HTR-8/SVneo (cell line): ENCODE measurements at regions not wholly inside any gene's neighbourhood (a gene's known extent, or its start where the extent isn't known, plus 50 kb on each side); places are given as distances from the start of the nearest gene placed in this dataset.

ENCODE experiments used
- DNase-seq: peaks from one replicate; pipeline ENCODE4 v3.0.0; 2011; ENCODE audit warnings: low spot score, mixed read lengths; ENCODE audit not compliant: insufficient read length
- FAIRE-seq: peaks from 2 replicates; lab custom pipeline; 2011; peaks lifted over from hg19 to GRCh38; lab: Jason Lieb, UNC

DNA sequence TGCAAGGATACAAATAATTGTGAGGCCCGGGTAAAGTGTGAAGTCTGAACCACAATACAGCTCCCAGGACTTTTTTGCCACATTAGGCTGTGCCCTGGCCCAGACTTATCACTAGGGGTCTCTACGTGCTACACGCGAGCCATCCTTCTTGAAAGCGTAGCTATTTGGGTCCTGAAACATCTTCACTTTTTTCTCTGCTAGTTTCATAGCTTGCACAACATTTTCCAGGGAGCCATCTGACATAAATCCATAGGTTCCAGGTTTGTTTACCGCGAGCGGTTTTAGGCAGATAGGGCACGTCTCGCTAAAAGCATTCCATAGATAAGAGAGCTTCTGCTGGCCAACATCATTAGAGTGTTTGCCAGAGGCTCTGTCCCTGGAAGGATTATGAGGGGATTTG lies 226.5 kb downstream of the RPS24 start:
- FAIRE-seq (no peak), DNase-seq (no peak)

DNA sequence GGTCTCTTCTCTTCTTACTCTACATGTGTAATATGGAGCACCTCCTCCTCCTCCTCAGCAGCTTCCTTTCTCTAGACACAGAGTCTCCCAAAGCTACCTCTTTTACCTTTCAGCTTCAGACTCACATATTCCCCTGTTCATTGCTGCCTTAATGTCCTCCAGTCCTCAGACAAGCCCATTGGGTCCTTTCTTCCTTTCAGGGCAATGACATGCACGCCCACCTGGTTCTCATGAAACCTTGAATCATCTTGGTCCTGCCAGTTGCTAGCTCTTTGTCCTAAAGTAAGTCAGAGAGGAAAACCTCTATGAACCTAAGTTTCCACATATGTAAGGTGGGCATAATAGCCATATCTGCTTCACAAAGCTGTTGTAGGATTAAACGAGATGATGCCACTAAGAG lies 227.0 kb downstream of the RPS24 start:
- DNase-seq (no peak), FAIRE-seq (no peak)

DNA sequence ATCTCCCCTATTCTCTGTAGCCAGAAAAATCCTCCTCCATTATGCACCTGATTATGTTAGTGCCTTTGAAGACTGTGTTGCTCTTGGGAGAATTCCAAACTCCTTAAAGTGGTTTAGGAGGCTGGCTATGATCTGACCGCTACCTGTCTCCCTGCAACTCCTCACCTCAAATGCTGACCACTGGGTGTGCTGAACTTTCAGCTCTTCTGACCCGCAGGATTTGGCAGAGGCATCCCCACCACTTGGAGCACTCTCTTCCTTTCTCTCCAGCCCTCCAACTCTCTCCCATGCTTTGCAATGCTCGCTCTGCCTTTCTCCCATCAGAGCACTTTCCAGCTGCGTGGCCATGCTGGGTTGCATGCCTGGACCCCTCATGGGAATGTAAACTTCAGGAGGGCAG lies 227.6 kb downstream of the RPS24 start:
- FAIRE-seq (peak; percentile 9), DNase-seq (no peak)

DNA sequence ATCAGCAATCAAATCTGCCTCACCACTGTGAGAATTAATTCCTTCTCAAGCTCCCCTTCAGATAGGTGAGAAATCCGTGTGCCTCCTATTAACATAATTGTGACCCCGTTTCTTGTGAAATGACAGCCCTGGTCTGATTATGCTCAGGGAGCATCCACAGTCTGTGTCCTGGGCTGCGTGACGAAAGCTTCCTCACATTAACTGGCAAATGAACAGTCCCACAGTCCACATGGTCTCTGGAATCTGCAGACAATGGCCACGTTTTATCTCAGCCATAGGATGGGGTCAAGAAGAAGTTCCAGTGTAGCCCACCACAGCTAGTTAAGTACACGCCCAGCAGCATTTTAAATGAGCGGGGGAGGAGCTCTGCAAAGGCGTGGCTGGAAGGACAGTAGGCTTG lies 229.2 kb downstream of the RPS24 start:
- DNase-seq (no peak), FAIRE-seq (no peak)

DNA sequence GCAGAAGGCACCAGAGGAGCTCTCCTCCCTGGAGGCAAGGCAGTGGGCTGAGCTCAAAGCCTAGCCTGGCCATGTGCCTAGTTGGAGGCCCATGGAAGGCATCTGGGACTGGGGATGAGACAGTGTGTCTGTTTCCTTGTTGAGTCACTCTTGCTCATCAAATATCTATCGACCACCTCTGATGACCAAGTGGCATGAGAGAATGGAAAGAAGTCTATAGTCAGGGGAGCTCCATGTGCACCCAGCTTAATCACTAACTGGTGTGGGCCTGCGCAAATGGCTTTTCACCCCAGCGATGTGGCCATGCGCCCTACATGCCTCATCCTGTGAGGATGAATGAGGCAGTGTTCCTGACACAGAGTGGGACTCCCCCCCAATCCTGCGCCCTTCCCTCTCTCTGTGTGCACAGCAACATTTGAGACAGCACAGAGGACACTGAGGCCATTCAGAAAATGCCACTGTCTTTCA lies 229.9 kb downstream of the RPS24 start:
- peak; percentile 32 for DNase-seq
- FAIRE-seq, result peak; percentile 77

DNA sequence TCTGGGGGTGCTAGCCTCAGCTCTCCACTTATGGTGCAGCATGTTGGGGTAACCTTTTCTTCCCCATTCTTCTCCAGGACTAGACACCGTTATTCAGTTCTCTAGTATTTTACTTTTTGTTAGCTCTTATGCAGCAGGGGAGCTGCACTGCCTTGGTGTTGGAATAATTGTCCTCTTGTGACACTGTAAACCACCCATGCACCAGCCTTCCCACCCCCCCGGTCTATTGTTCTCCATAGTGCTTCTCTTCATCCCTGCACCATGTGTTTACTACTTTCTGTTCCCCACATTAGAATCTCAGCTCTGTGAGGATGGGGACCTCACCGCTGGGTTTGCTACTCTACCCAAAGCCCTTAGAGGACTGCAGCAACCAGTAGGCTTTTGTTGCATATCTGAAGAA lies 230.7 kb downstream of the RPS24 start:
- FAIRE-seq (no peak), DNase-seq (no peak)

DNA sequence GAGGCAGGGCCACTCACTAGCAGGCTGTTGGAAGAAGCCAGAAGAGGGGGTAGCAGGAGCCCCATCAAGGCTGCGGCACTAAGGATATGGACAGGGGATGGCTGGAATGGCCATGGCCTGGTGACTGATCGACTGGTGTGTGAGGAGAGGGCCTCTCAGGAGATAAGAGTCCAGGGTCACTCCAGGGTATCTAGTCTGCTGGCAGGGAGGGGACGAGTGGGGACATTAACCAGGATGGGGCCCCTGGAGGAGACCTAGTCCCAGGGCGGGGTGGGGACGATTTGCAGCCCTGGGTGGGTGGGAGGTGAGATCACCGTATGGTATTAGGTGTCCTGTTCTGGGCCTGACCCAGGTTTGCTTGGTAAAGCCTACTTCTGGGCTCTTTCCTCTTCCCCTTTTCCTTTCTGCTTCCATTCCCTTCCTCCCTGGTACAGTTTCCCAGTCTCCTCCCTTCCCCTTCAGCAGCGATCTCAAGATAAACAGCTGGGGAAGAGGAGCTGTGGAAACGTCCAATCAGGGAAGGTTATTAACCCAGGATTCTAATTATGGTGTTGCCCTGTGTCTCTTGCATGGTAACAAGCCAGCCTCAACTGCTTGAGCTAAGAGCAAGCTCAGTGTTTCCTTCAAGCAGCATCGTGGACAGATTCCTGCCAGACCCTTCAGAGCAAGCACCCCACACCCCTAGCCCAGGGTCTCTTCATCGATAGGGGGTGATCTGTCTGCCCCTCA lies 233.2 kb downstream of the RPS24 start:
- DNase-seq (no peak), FAIRE-seq (no peak)

DNA sequence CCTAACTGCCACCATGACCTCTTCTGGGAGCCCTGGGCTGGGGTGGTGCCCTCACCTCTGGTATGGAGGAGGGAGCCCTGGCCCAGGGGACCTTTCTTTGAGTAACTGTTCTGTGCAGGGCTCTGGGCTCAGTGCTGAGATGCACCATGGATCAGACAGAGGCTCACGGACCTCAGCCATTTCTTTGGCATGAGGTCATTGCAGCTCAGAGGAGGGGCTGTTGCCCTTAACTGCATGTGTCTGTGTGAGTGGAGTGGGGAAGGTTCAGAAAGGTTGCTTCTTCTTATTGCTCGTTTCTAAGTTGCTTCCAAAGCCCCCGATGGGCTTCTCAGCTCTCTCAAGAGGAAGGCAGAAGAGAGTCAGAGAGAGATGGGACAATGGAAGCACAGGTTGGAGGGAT lies 233.9 kb downstream of the RPS24 start:
- FAIRE-seq (peak; percentile 31), DNase-seq (peak; percentile 35)

DNA sequence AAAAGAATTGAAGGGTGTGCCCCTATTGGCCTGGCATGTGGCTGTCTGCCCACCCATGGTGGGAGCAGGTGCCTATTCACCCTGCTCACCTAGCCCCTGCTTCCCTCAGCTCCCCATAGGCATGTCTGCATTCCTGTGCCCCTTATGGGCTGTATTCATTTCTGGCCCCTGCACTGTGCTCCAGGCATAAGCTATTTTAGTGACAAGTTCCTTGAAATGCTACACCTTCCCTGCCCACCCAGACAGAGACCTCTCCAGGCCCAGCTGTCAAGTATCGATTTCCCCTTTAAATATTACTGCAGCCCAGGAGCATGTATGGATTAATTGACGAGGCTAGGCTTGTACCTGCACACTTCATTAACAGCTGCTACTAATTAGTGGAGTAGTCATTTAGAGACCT lies 235.4 kb downstream of the RPS24 start:
- FAIRE-seq, result no peak
- no peak for DNase-seq

DNA sequence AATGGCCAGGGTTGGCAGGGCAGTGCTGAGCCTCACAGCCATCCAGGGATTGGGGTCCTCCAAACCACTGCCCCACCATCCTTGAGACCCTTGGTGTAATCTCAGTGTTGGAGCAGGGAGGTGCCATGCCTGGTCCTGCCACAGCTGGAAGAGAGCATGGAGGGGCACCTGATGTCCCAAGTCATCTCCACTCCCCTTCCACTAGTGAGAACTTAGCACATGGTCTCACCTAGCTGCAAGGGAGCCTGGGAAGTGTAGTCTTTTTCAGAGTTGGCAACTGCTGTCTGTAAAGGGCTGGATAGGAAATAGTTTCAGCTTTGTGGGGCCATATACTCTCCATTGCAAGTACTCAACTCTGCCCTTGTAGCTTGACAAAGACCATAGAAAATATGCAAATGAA lies 238.7 kb downstream of the RPS24 start:
- FAIRE-seq, result no peak
- no peak for DNase-seq

DNA sequence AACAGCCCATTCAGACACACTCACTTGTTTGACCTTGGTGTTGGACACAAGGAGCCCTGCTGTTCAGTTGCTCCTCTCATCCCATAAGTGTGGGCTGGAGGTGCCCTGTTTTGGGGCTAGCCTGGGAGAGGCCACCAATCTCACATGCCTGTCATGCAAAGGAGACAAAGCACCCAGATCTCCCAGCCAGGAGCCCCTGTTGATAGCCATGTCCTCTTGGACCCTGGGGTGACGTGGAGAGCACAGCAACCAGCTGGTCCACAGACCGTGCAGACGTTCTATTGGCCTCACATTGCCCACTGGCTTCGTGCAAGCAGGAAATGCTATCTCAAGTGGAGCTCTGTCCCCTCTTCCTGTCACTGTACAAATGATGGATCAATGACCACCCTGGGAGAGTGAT lies 240.8 kb downstream of the RPS24 start:
- FAIRE-seq (no peak), DNase-seq (no peak)

DNA sequence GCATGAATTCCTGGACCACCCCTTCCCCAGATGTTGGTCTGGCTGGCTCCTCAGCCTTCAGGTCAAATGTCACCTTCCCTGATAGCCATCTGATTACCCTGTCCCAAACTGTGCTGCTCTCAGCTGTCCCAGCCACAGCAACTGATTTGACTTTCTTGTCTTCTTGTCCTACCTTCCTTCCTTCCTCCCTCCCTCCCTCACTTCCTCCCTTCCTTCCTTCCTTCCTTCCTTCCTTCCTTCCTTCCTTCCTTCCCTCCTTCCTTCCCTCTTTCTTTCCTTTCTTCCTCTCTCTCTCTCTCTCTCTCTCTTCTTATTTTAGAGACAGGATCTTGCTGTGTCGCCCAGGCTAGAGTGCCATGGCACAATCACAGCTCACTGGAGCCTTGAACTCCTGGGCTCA lies 242.5 kb downstream of the RPS24 start:
- DNase-seq, result no peak
- no peak for FAIRE-seq

DNA sequence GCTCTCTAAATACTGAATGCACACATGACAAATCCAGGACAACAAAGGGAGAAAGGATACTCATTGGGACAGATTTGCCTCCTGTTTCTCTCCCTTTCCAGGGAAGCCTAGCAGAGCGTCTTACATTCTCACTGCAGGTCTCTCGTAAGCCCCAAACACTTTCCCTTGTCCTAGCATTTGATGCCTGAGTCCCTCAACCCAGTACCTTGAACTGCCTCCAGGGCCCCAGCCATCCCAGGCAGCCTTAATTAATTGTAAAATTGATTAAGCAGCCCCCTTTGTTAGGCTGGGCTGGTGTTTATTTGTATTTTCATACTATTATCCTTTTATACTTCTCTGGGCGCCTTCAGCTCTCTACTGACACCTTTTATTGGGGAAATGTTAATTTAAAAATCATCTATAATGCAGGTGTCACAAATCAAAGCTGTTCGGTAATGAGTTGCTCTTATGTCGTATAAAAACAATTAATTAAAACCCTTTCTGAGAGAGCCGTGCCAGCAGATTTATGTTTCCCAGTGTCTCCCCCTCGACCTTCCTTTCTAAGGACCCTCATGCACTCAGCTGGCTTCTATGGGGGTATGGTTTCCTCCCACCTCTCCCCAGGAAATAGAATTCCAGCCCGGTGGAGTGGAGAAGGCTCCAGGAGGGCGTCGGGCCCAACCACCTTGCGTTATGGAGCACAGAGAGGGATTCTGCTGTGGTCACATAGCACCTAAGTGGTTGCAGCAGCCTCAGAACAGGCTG lies 243.8 kb downstream of the RPS24 start:
- no peak for DNase-seq

DNA sequence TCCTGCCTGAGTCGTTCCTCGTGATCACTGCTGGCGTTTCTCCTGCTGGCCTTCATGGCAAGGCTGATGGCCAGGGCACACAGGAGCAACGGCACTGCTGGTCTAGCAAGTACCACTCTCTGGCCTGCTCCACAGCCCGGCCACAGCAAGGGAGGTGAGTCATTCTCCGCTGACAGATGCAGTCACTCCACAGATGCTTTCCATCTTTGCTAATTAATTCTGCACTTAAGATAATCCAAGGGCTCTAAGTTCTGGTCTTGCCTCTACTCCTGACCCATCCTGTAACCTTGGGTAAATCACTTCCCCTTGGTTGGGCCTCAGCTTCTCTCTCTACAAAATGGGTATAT lies 244.4 kb downstream of the RPS24 start:
- no peak for FAIRE-seq
- DNase-seq, result no peak

More for the DNA sequence above, 243.8 kb downstream of the RPS24 start:
- FAIRE-seq, result peak; percentile 46

DNA sequence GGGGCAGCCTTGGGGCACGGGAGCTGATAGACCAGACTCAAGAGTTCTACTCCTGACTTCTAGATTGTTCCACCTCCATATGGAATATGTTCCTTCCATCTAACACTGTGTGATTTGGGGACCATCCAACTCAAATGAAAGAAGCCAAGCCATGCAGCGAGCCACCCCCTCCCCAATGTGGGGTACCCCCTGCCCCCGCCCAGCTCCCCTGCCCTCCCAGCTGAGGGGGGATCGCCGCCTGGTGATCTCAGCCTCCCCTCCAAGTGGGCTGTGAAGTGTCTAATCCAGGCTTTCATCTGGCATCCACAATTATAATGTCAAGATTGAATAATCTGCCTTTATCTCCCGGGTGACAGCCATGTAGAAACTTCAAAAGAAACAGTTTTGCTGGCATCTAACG lies 246.1 kb downstream of the RPS24 start:
- FAIRE-seq, result no peak
- no peak for DNase-seq

DNA sequence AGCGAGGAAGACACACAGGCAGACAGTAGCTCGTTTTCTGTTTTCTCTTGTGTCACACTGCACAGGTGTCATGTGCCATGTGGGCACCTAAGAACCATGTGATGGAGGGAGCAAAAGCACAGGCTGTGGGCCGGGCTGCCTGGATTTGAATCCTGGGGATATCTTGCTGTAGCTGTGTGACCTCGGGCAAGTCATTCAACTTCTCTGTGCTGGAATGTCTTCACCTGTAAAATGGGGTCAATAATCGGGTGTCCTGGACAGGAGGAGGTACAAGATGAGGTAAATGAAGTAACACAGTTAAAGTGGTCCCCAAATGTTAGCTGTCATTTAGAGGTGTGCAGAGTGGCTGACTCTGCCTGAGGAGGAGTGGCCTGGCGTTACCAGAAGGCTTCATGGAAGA lies 246.9 kb downstream of the RPS24 start:
- FAIRE-seq (no peak), DNase-seq (no peak)

DNA sequence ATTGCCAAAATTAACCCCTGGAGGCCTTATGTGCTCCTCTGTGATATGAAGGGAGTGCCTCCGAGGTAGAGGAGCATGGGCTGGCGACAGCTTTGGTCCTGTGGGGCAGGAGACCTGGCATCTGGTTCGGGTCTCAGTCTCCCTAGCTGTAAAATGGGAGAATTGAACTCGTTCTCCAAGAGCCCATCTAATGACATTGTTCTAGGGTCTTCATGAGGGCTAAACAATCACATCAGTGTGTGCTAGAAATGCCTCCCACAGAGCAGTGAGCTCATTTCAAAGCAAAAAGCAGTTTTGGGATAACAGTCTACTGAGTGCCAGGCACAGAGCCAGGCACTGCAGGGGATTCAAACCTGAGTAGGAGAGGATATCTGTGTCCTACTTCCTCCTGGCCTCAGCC lies 248.0 kb downstream of the RPS24 start:
- DNase-seq (no peak), FAIRE-seq (no peak)

DNA sequence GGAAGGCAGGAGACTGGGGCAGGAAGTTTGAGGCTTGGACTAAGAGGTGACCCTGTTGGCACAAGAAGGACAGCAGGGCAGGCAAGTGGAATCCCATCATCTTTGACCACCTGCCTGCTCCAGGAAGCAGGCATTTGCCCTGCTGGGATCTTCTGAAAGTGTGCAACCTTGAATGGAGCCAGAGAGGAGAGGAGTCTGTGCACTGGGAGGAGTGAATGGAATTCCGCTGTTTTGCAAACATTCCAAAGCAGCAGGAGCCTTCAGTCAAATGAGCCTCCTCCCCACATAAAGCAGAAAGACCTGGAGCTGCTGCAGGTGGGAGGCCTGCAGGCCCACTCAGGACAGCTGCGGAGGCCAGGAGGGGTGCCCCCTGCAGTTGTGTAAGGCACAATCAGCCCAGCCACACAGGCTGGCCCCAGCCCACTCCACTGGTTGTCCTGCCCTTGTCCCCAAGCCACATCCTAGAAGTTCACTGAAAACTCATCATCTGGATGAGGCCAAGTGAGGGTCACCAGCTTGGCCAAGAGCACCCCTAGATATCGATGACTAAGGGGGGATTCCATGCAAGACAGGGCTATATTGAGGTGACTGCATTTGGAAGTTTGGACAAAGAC lies 249.5 kb downstream of the RPS24 start:
- no peak for DNase-seq
- FAIRE-seq, result no peak

DNA sequence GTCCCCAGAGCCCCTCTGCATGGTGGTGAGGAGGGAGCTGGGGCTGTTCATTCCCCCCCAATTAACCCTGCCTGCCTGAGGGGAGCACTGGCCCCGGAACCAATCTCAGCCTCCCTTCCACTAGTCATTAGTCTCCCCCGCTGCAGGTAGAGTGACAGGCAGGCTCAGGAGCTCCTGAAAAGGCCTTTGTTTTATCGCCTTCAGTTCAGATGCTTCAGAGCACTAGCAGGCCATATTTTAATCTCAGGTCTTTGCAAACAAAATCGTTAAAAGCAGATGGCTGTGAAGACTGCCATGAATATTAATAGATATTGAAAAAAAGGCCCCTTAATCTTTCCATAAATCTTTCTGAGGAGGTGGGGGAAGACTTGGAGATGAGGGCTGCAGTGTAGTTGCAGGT lies 250.7 kb downstream of the RPS24 start:
- FAIRE-seq (no peak), DNase-seq (no peak)

DNA sequence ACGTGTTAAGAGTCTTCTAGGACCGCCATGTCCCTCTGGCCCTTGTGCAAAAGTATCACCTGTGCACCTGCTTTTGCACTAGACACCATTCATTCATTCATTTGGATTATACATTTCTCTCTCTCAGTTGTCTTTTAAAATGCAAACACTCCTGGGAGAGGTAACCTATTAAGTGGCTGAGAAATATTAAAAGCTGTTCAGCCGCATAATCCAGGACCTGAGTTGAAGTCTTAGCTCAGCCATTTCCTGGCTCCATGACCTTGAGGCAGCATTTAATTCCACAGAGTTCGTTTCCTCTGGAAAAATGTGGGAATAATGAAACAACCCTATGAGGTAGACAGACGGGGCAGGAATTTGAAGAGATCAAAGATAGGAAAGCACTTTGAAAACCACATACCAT lies 251.6 kb downstream of the RPS24 start:
- FAIRE-seq (no peak), DNase-seq (no peak)

DNA sequence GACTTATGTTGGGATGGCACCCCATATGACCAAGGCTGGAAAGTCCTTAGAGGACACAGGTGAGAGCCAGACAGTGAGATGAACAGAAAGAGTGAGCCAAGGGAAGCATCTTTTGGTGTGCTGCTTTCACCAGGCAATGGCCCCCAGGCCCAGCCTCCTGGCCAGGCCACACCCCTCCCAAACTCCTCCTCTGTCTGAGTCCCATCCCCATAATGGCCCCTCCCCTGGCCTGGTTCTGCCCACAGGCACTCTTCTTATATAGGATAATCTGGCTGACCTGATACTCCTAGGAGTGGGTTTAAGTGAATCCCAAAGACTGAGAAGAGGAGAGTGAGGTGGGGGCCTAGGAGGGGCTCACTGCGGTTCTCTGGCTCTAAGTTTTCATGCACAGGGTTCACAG lies 252.5 kb downstream of the RPS24 start:
- DNase-seq, result no peak
- FAIRE-seq, result no peak

DNA sequence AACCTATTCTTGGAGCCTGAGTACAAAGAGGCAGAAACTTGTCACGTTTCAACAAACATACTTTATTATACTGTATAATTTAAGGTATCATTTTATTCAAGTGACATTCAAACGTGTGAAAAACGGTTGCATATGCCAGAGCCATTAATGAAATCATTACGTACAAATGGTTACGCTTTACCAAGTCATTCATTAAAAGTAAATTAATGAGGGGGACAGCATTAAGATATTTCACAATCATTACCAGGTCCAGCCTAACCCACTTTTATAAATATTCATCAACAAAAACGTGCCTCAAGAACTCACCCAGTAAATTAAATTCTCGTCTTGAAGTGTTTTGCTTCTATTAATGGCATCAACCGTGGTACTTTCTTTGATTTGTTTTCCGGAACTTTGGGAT lies 253.0 kb downstream of the RPS24 start:
- no peak for FAIRE-seq
- DNase-seq, result no peak
